Thymus (tissue), 11 donors: ENCODE measurements at regions not wholly inside any gene's neighbourhood (a gene's known extent, or its start where the extent isn't known, plus 50 kb on each side); places are given as distances from the start of the nearest gene placed in this dataset.

Source experiments
- DNase-seq, 9 donors: peaks; one replicate each; pipeline ENCODE4 v3.0.0-alpha.2; 2013; ENCODE audit warnings: low spot score in 9 of 9, low read depth in 6 of 9, missing footprints in 1 of 9
- H3K27ac ChIP-seq, 2 donors: one replicate each; pipeline ENCODE4 v1.5.1; 2013; ENCODE audit warnings: control low read depth in 1 of 2, low read depth in 1 of 2, low read length in 1 of 2, mild to moderate bottlenecking in 1 of 2, moderate library complexity in 1 of 2
- H3K27me3 ChIP-seq, 2 donors: one replicate each; pipeline ENCODE4 v1.5.1; 2013; ENCODE audit warnings: low read length in 1 of 2; ENCODE audit not compliant: control insufficient read depth in 2 of 2, insufficient read depth in 1 of 2
- H3K36me3 ChIP-seq, 2 donors: one replicate each; pipeline ENCODE4 v1.5.1; 2013; ENCODE audit warnings: low read length in 1 of 2, mild to moderate bottlenecking in 1 of 2, moderate library complexity in 1 of 2; ENCODE audit not compliant: control insufficient read depth in 2 of 2, insufficient read depth in 2 of 2
- H3K4me1 ChIP-seq, 2 donors: one replicate each; pipeline ENCODE4 v1.5.1; 2013; ENCODE audit warnings: low read length in 2 of 2; ENCODE audit not compliant: control insufficient read depth in 2 of 2, insufficient read depth in 2 of 2
- H3K4me3 ChIP-seq, 2 donors: one replicate each; pipeline ENCODE4 v1.5.1; 2013; ENCODE audit warnings: low read length in 2 of 2, control low read depth in 1 of 2, mild to moderate bottlenecking in 1 of 2
- H3K9me3 ChIP-seq, 2 donors: one replicate each; pipeline ENCODE4 v1.5.1; 2013; ENCODE audit warnings: low read length in 1 of 2, mild to moderate bottlenecking in 1 of 2; ENCODE audit not compliant: control insufficient read depth in 2 of 2, insufficient read depth in 1 of 2
- WGBS: extraction: QIAGEN DNeasy Blood & Tissue Kit; methylation state at CpG from one replicate; pipeline ENCODE4 v1.1.7; 2013; 5-methylcytosine and 5-hydroxymethylcytosine counted together
- donor health status: healthy.

DNA sequence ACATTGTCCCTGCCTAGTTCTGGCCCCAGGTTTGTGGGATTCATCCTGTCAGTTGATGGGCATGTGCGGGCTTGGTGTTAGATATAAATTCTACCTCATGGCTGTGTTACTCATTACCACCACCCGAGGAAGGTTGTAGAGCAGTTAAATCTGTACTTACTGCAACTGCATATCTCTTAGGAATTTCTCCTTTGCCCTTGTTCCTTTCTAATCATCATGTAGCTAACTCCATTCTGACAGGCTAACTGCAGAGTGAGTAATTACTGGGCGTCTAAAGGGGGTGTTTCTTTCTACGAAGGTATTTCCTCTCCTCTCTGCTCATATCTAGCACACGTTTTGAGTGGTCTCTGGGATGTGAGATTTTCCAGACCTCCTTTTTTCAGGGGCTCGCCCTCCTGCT, 1076.7 kb downstream of the TMTC2 start:
- no peak overlapping the region for H3K4me3 ChIP-seq
- no peaks in the 10 kb centered on the region for H3K4me1 ChIP-seq
- H3K27me3 ChIP-seq = no peaks in the 10 kb centered on the region
- no peak overlapping the region for H3K27ac ChIP-seq
- H3K36me3 ChIP-seq = no peaks in the 10 kb centered on the region
- 89% methylated on average over 6 of the region's 6 CpGs for WGBS
- DNase-seq = no peak
- H3K9me3 ChIP-seq = peaks cover 0 to 4% of the 10 kb centered on the region in 2 donors

DNA sequence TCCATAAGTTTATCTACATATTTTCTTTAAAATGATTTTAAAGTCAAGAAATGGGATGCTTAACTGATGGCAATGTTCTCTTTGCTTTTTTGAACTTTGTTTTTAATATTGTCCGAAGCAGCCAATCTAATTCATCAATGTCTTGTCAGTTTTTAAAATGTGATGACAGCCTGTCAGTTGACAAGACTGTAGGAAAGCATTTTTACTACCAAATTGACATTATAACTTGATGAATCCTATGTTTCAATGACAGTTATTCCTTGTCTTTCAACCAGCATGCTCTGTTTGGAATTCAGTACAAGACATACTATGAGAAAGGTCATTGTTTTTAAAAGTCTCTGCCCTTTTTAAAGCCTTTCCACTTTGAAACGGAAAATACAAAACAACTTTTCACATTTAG, 1073.2 kb downstream of the TMTC2 start:
- Histone ChIP-seq H3K36me3 (no peaks in the 10 kb centered on the region), H3K4me1 (no peaks in the 10 kb centered on the region), H3K27ac (no peak overlapping the region), H3K4me3 (no peak overlapping the region), H3K9me3 (peaks cover 0 to 4% of the 10 kb centered on the region in 2 donors), H3K27me3 (no peaks in the 10 kb centered on the region)
- 93% methylated on average over 2 of the region's 2 CpGs for WGBS
- no peak for DNase-seq

DNA sequence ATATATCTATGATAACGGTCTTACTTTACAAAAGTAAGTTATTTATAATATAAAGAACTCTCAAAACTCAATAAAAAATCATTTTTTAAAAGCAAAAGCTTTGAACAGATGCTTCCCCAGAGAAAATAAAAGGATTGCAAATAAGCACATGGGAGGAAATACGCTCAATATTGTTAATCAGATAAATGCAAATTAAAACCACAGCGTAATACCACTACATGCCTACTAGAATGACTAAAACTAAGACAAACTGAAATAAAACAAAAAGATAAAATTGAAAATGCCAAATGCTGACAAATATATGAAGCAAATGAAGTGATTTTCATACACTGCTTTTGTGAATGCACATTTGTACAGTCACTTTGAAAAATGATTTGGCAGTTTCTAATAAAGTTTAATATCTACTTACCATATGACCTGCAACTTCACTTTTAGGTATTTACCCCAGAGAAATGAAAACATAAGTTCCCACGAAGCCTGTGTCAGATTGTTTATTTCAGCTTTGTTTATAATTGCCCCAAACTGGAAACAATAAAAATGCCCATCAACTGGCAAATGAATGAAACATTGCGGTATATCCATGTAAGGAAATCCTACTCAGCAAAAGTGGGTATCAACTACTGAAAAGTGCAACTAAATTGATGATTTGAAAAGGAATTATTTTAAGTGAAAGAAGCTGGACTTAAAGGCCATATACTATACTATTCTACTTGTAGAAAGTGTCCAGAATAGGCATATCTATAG, 1072.4 kb downstream of the TMTC2 start:
- Histone ChIP-seq H3K4me3 (no peak overlapping the region), H3K9me3 (peaks cover 0 to 4% of the 10 kb centered on the region in 2 donors), H3K27ac (no peak overlapping the region), H3K36me3 (no peaks in the 10 kb centered on the region), H3K4me1 (no peaks in the 10 kb centered on the region), H3K27me3 (no peaks in the 10 kb centered on the region)
- no peak for DNase-seq
- 86% methylated on average over 5 of the region's 5 CpGs for WGBS

DNA sequence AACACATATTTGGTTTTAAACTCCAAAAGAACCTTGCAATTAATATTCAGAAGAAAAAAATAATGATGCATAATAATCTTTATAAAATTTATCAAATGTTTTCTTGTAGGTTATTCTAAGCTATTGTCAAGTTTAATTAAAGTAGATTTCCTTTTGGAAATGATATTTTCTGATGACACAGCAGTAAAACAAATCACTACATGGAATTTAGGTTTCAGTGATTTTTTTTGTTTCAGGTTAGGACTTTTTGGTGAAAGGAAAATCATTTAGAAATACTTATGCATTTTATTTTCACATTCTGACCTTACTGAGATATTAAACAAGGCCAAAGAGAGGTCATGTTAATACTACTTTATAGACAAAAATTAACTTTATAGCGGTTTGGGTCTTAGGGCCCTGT, 1067.2 kb downstream of the TMTC2 start:
- no peak for DNase-seq
- H3K9me3 ChIP-seq = no peaks in the 10 kb centered on the region
- 76% methylated on average over 1 of the region's 1 CpG for WGBS
- H3K27me3 ChIP-seq = no peaks in the 10 kb centered on the region
- no peak overlapping the region for H3K4me3 ChIP-seq
- H3K27ac ChIP-seq = no peak overlapping the region
- H3K36me3 ChIP-seq = no peaks in the 10 kb centered on the region
- no peaks in the 10 kb centered on the region for H3K4me1 ChIP-seq

DNA sequence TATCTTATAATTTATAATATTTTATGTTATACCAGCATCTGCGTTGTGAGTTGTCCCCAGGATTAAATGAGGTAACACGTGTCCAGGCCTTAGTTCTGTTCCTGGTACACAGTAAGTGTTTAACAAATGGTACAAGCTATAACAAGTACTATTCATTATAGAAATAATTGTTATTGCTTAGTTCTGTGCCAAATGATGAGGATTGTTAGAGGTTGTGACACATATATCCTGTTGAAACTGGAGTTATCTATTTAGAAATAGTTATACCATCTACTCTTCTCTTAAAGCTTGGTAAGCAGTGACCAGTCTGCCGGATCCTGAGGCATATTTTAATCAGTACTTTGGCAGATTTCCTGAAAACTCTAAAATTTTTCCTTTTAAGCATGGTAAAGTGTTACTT, 1066.5 kb downstream of the TMTC2 start:
- H3K36me3 ChIP-seq = no peaks in the 10 kb centered on the region
- WGBS = 89% methylated on average over 3 of the region's 3 CpGs
- no peaks in the 10 kb centered on the region for H3K4me1 ChIP-seq
- H3K27me3 ChIP-seq = no peaks in the 10 kb centered on the region
- H3K4me3 ChIP-seq = no peak overlapping the region
- no peak for DNase-seq
- H3K27ac ChIP-seq = no peak overlapping the region
- H3K9me3 ChIP-seq = no peaks in the 10 kb centered on the region

DNA sequence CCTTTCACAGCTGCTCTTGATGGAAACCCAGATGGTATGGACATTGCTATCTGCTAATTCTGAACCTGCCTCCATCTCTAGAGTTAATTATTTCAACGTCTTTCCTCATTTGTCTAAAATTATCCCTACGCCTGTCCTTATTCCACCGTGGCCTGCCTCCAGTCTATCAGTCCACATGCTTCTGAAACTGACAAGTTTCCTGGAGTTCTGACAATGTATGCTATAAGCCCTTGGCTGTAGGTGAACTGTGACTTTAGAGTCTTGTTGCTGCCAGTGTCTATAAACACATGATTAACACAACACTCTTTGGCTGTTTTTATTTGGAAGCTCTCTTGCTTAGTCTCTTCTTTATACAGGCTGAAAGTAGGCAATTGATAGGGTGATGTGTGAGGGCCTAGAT, 1052.9 kb downstream of the TMTC2 start:
- Histone ChIP-seq H3K27me3 (no peaks in the 10 kb centered on the region), H3K36me3 (no peaks in the 10 kb centered on the region), H3K27ac (no peak overlapping the region), H3K9me3 (peaks cover 0 to 13% of the 10 kb centered on the region in 2 donors), H3K4me3 (no peak overlapping the region), H3K4me1 (no peaks in the 10 kb centered on the region)
- no peak for DNase-seq
- WGBS = 90% methylated on average over 3 of the region's 3 CpGs

DNA sequence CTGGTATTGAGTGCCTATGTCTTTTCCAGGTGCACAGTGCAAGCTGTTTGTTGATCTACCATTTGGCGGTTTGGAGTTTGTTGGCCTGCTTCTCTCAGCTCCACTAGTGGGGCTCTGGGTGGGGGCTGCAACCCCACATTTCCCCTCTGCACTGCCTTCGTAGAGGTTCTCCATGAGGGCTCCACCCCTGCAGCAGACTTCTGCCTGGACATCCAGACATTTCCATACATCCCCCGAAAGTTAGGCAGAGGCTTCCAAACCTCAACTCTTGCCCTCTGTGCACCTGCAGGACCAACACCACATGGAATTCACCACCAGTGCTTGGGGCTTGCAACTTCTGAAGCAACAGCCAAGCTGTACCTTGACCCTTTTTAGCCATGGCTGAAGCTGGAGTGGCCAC, 1024.1 kb downstream of the TMTC2 start:
- no peaks in the 10 kb centered on the region for H3K27me3 ChIP-seq

DNA sequence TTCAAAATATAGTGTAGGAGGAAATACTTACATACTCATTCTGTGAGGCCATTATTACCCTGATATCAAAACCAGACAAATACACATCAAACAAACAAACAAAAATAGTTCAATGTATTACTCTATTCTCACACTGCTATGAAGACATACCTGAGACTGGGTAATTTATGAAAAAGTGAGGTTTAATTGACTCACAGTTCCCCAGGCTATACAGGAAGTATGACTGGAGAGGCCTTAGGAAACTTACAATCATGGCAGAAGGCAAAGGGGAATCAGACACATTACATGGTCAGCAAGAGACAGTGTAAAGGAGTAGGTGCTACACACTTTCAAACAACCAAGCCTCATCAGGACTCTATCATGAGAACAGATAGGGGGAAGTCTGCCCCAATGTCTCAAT, 1023.2 kb downstream of the TMTC2 start:
- H3K27ac ChIP-seq = no peak overlapping the region
- no peak overlapping the region for H3K4me3 ChIP-seq
- H3K36me3 ChIP-seq = no peaks in the 10 kb centered on the region
- H3K4me1 ChIP-seq = no peaks in the 10 kb centered on the region
- no peak for DNase-seq
- no peaks in the 10 kb centered on the region for H3K27me3 ChIP-seq
- peaks cover 0 to 22% of the 10 kb centered on the region in 2 donors for H3K9me3 ChIP-seq

More for the DNA sequence above, 1024.1 kb downstream of the TMTC2 start:
- no peak overlapping the region for H3K27ac ChIP-seq
- peaks cover 0 to 13% of the 10 kb centered on the region in 2 donors for H3K9me3 ChIP-seq
- no peaks in the 10 kb centered on the region for H3K4me1 ChIP-seq
- WGBS = 95% methylated on average over 3 of the region's 3 CpGs
- no peak for DNase-seq
- no peaks in the 10 kb centered on the region for H3K36me3 ChIP-seq
- H3K4me3 ChIP-seq = no peak overlapping the region

DNA sequence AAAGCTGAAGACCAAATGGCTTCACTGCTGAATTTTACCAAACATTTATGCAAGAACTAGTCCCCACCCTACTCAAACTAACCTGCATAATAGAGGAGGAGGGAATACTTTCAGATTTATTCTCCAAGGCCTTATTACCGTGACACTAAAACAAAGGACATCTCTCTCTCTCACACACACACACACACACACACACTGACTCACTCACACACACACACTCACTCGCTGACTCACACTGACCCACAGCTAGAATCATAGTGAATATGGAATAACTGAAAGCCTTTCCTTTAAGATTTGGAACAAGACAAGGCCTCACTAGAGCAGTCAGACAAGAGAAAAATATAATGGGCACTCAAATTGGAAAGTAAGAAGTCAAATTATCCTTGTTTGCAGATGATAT, 1014.1 kb downstream of the TMTC2 start:
- Histone ChIP-seq H3K27me3 (no peaks in the 10 kb centered on the region), H3K27ac (no peak overlapping the region), H3K36me3 (no peaks in the 10 kb centered on the region), H3K4me3 (no peak overlapping the region), H3K9me3 (peaks cover 0 to 16% of the 10 kb centered on the region in 2 donors), H3K4me1 (no peaks in the 10 kb centered on the region)
- no peak for DNase-seq
- WGBS = 93% methylated on average over 2 of the region's 2 CpGs
